PC-9 (cell line): ENCODE measurements at regions not wholly inside any gene's neighbourhood (a gene's known extent, or its start where the extent isn't known, plus 50 kb on each side); places are given as distances from the start of the nearest gene placed in this dataset.

ENCODE experiments used
- BruUV-seq: library from RNA; stranded (reverse); fragments of 400-500 nt; replicated peaks from 2 replicates; lab custom pipeline; 2021; lab: Mats Ljungman, UMichigan
- CTCF ChIA-PET: fragments of 300-600 bp; sonication (Branson Sonifier 250); formaldehyde crosslinking; loops from one replicate; lab custom pipeline; 2022; ENCODE audit warnings: antibody characterized with exemption; lab: Charles Lee
- POLR2A ChIA-PET: fragments of 300-600 bp; sonication (Branson Sonifier 250); formaldehyde crosslinking; loops from one replicate; lab custom pipeline; 2022; ENCODE audit warnings: antibody characterized with exemption; ENCODE audit not compliant: unreplicated experiment; lab: Charles Lee
- DNase-seq, 2 experiments: peaks; one replicate each; pipeline versions ENCODE4 v3.0.0 to v3.0.0-alpha.2; 2015 to 2022; ENCODE audit warnings: mixed read lengths in 1 of 2
- H2AFZ ChIP-seq: fragments of 200-600 bp; sonication (generic); 2 replicates; pipeline ENCODE4 v1.8.1; 2017; ENCODE audit warnings: antibody characterized with exemption
- H3F3A ChIP-seq: fragments of 200-600 bp; sonication (generic); 2 replicates; pipeline ENCODE4 v1.8.1; 2017; ENCODE audit warnings: antibody characterized with exemption, mild to moderate bottlenecking, low read depth; ENCODE audit not compliant: insufficient read depth
- H3K27ac ChIP-seq: fragments of 200-600 bp; sonication (generic); 2 replicates; pipeline ENCODE4 v1.6.1; 2016; ENCODE audit warnings: mixed run types
- H3K27me3 ChIP-seq: fragments of 200-600 bp; sonication (generic); 2 replicates; pipeline ENCODE4 v1.6.1; 2016; ENCODE audit warnings: low read depth, mixed run types; ENCODE audit not compliant: insufficient read depth
- H3K36me3 ChIP-seq: fragments of 200-600 bp; sonication (generic); 2 replicates; pipeline ENCODE4 v1.6.1; 2016; ENCODE audit warnings: low read depth, mixed run types
- H3K4me1 ChIP-seq: fragments of 200-600 bp; sonication (generic); replicated peaks from 2 replicates; pipeline ENCODE4 v1.6.1; 2016; ENCODE audit warnings: mixed run types; ENCODE audit not compliant: insufficient read depth
- H3K4me2 ChIP-seq: fragments of 200-600 bp; sonication (generic); 2 replicates; pipeline ENCODE4 v1.6.1; 2017; ENCODE audit warnings: mixed run types
- H3K4me3 ChIP-seq: fragments of 200-600 bp; sonication (generic); 2 replicates; pipeline ENCODE4 v1.6.1; 2016; ENCODE audit warnings: mixed run types
- H3K79me2 ChIP-seq: fragments of 200-600 bp; sonication (generic); 2 replicates; pipeline ENCODE4 v1.6.1; 2017; ENCODE audit warnings: low read depth, mixed run types
- H3K9me2 ChIP-seq: fragments of 200-600 bp; sonication (generic); 2 replicates; pipeline ENCODE4 v1.8.1; 2017; ENCODE audit warnings: mild to moderate bottlenecking; ENCODE audit not compliant: insufficient read depth
- H3K9me3 ChIP-seq: fragments of 200-600 bp; sonication (generic); 2 replicates; pipeline ENCODE4 v1.8.1; 2016; ENCODE audit warnings: low read depth; ENCODE audit not compliant: insufficient read depth
- H4K20me1 ChIP-seq: fragments of 200-600 bp; sonication (generic); 2 replicates; pipeline ENCODE4 v1.8.1; 2017; ENCODE audit not compliant: insufficient read depth
- CTCF ChIP-seq: fragments of 200-600 bp; sonication (generic); conservative IDR thresholded peaks from 2 replicates; pipeline ENCODE4 v1.6.1; 2017; ENCODE audit warnings: mixed run types, antibody characterized with exemption, mild to moderate bottlenecking, moderate library complexity
- EZH2 ChIP-seq: fragments of 200-600 bp; sonication (generic); IDR thresholded peaks from 2 replicates; pipeline ENCODE4 v1.8.0; 2017; ENCODE audit warnings: antibody characterized with exemption, low read depth
- intact Hi-C: fragments of 100-400 bp; cut with micrococcal nuclease; formaldehyde crosslinking; loops from one replicate; pipeline ENCODE4 v1.10.0; 2022; ENCODE audit not compliant: unreplicated experiment

- H2AFZ ChIP-seq = no peak overlapping the region
- H3K4me1 ChIP-seq = no peaks in the 10 kb centered on the region
- CTCF ChIA-PET = no interaction called here
- H3K4me3 ChIP-seq = no peak overlapping the region
- TF ChIP-seq CTCF (no peak), EZH2 (no peak)
- no peaks in the 10 kb centered on the region for H3F3A ChIP-seq
- no TSS peak for BruUV-seq
- H3K27ac ChIP-seq = no peak overlapping the region
- H3K9me2 ChIP-seq = no peaks in the 10 kb centered on the region
- POLR2A ChIA-PET = no interaction called here
- no peaks in the 10 kb centered on the region for H3K9me3 ChIP-seq
- no peaks in the 10 kb centered on the region for H3K79me2 ChIP-seq
- H3K4me2 ChIP-seq = no peak overlapping the region
- no peaks in the 10 kb centered on the region for H3K36me3 ChIP-seq
- intact Hi-C loops = no loop called here
- no peak for DNase-seq
- H4K20me1 ChIP-seq = no peaks in the 10 kb centered on the region
- no peaks in the 10 kb centered on the region for H3K27me3 ChIP-seq
These were observed 724.6 kb upstream of the ADAMTS5 start for GRCh38 chr21:27691516-27691915.

- no peak overlapping the region for H3K27ac ChIP-seq
- H4K20me1 ChIP-seq = no peaks in the 10 kb centered on the region
- POLR2A ChIA-PET = no interaction called here
- H3K36me3 ChIP-seq = no peaks in the 10 kb centered on the region
- no peaks in the 10 kb centered on the region for H3F3A ChIP-seq
- BruUV-seq = no TSS peak
- no peaks in the 10 kb centered on the region for H3K27me3 ChIP-seq
- H3K79me2 ChIP-seq = no peaks in the 10 kb centered on the region
- CTCF ChIA-PET = no interaction called here
- no peaks in the 10 kb centered on the region for H3K4me1 ChIP-seq
- DNase-seq = no peak
- no peaks in the 10 kb centered on the region for H3K9me2 ChIP-seq
- no peak overlapping the region for H3K4me3 ChIP-seq
- intact Hi-C loops = no loop called here
- H3K4me2 ChIP-seq = no peak overlapping the region
- TF ChIP-seq EZH2 = no peak
- no peak for TF ChIP-seq CTCF
- no peaks in the 10 kb centered on the region for H3K9me3 ChIP-seq
- no peak overlapping the region for H2AFZ ChIP-seq
These were observed 724.1 kb upstream of the ADAMTS5 start for GRCh38 chr21:27691006-27691405.

- H3K4me1 ChIP-seq = no peaks in the 10 kb centered on the region
- H3K9me2 ChIP-seq = no peaks in the 10 kb centered on the region
- no peak overlapping the region for H2AFZ ChIP-seq
- H3K27me3 ChIP-seq = no peaks in the 10 kb centered on the region
- no peak for TF ChIP-seq EZH2
- no peak for TF ChIP-seq CTCF
- no peaks in the 10 kb centered on the region for H4K20me1 ChIP-seq
- no peak overlapping the region for H3K4me3 ChIP-seq
- ChIA-PET CTCF (no interaction called here), POLR2A (no interaction called here)
- H3K9me3 ChIP-seq = no peaks in the 10 kb centered on the region
- H3K36me3 ChIP-seq = no peaks in the 10 kb centered on the region
- DNase-seq = no peak
- no TSS peak for BruUV-seq
- intact Hi-C loops = no loop called here
- no peaks in the 10 kb centered on the region for H3K79me2 ChIP-seq
- H3K4me2 ChIP-seq = no peak overlapping the region
- no peak overlapping the region for H3K27ac ChIP-seq
- H3F3A ChIP-seq = no peaks in the 10 kb centered on the region
These were observed 723.5 kb upstream of the ADAMTS5 start for GRCh38 chr21:27690426-27690825.
